Femur (tissue), 1 donor: ENCODE measurements at regions not wholly inside any gene's neighbourhood (a gene's known extent, or its start where the extent isn't known, plus 50 kb on each side); places are given as distances from the start of the nearest gene placed in this dataset.

ENCODE experiments used
- DNase-seq: peaks from one replicate; pipeline ENCODE4 v3.0.0-alpha.2; 2017

GRCh38 chr3:168570404-168571155 lies 474.9 kb upstream of the GOLIM4 start:
- no peak for DNase-seq

- no peak for DNase-seq
These were observed 463.1 kb upstream of the GOLIM4 start for GRCh38 chr3:168558728-168559411.

- no peak for DNase-seq
These were observed 456.5 kb upstream of the GOLIM4 start for GRCh38 chr3:168552251-168552650.

- no peak for DNase-seq
These were observed 453.0 kb upstream of the GOLIM4 start for GRCh38 chr3:168548719-168549118.

- DNase-seq, result no peak
These were observed 451.0 kb upstream of the GOLIM4 start for GRCh38 chr3:168546707-168547106.

- DNase-seq, result peak; percentile 15
These were observed 449.9 kb upstream of the GOLIM4 start for GRCh38 chr3:168545591-168545990.

GRCh38 chr3:168544097-168544957 lies 448.6 kb upstream of the GOLIM4 start:
- DNase-seq, result no peak

GRCh38 chr3:168540726-168541125 lies 445.0 kb upstream of the GOLIM4 start:
- no peak for DNase-seq

GRCh38 chr3:168539909-168540308 lies 444.2 kb upstream of the GOLIM4 start:
- DNase-seq, result no peak

GRCh38 chr3:168534761-168535160 lies 439.0 kb upstream of the GOLIM4 start:
- DNase-seq, result no peak

GRCh38 chr3:168533600-168533999 lies 437.9 kb upstream of the GOLIM4 start:
- DNase-seq, result no peak

GRCh38 chr3:168532135-168532534 lies 436.4 kb upstream of the GOLIM4 start:
- DNase-seq, result no peak

GRCh38 chr3:168531116-168531515 lies 435.4 kb upstream of the GOLIM4 start:
- no peak for DNase-seq

GRCh38 chr3:168524129-168524528 lies 428.4 kb upstream of the GOLIM4 start:
- DNase-seq, result no peak

- DNase-seq, result no peak
These were observed 421.7 kb upstream of the GOLIM4 start for GRCh38 chr3:168517249-168518071.

- DNase-seq, result no peak
These were observed 418.5 kb upstream of the GOLIM4 start for GRCh38 chr3:168514252-168514651.

GRCh38 chr3:168512802-168513201 lies 417.1 kb upstream of the GOLIM4 start:
- DNase-seq, result no peak

GRCh38 chr3:168511428-168512014 lies 415.8 kb upstream of the GOLIM4 start:
- no peak for DNase-seq

GRCh38 chr3:168506589-168506988 lies 410.9 kb upstream of the GOLIM4 start:
- no peak for DNase-seq

GRCh38 chr3:168501570-168501969 lies 405.8 kb upstream of the GOLIM4 start:
- DNase-seq, result no peak

GRCh38 chr3:168498194-168498593 lies 402.5 kb upstream of the GOLIM4 start:
- DNase-seq, result no peak

GRCh38 chr3:168497741-168498140 lies 402.0 kb upstream of the GOLIM4 start:
- DNase-seq, result no peak
